ENCODE measurements at regions not wholly inside any gene's neighbourhood (a gene's known extent, or its start where the extent isn't known, plus 50 kb on each side); places are given as distances from the start of the nearest gene placed in this dataset.
"Not testable (repeated sequence)": the region's sequence is repeated elsewhere in the genome, so short reads cannot be mapped to it uniquely, and the experiment has no call there.

DNA sequence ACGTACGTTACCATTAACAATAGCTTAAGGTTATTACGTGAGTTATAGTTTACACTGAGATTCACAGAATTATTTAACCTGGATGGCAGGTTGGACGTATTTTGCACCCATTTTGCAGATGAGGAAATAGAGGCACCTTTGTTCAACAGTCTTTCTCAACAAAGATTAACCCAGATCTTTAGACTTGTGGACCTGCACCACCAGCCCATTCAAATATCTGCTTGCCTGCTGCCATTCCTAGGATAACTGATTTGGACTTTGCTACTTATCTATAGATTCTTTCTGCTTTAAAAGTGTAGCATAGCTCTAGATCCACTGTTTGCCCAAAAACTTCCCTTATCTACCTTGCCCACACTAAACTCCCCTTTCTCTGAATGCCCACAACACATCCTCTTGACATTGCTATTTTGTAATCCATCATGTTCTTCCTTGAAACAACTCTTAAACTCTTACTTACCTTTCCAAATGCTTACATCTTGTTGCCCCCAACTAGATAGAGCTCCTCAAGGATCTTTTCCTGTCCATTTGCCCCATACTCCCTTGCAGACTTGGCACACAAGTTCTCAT lies 56.4 kb upstream of the TNFAIP3 start:
- no peak for DNase-seq

- no peak for DNase-seq
Measured at GRCh38 chr6:137811121-137811915, 55.7 kb upstream of the TNFAIP3 start.

DNA sequence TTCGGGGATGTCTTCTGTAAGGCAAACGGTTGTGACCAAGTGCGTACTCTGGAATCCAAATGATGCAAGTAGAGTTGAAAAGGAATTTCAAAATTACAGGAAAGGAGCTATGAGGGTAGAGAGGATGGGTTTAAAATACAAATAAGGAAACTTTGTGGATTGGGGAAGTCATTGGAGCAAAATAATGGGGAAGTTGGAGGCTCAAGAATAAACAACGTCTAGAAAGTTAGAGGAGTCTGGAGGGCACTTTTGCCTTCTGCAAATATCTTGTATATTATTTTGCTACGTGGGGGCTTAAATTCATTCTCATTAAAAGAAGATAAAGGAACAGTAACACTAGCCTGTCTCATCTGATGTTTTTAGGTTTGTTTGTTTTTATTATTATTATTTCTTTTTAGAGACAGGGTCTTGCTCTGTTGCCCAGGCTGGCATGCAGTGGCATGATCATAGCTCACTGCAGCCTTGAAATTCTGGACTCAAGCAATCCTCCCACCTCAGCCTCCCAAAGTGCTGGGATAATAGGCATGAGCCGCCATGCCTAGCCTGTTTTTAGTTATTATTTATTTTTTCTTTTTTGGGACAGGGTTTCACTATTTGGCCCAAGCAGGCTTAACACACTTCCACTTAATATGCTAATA lies 55.0 kb upstream of the TNFAIP3 start:
- no peak for DNase-seq

- DNase-seq = no peak
Measured at GRCh38 chr6:137813308-137813970, 53.6 kb upstream of the TNFAIP3 start.

GRCh38 chr6:137814030-137814429 lies 53.0 kb upstream of the TNFAIP3 start:
- not testable (repeated sequence) for DNase-seq

- no peak for DNase-seq
Measured at GRCh38 chr6:137815692-137816091, 51.4 kb upstream of the TNFAIP3 start.

DNA sequence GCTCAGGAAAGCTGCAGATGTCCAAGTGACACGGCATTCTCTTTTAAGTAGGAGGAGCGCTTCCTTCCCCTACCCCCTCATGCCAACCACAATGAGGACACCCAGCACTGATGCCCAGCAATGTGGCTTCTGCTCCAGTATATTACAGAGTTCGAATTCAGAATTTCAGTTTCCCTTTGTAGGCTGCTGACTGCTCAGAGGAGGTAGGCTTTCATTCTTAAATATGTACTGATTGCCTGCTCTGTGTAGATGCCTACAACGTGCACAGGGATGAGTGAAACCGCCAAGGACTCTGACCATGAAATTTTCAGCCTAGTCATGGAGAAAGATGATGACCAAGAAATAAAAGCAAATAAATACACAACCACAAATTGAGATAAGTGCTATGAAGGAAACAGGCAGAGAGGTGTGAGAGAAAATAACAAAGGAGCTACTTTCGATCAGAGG lies 50.9 kb upstream of the TNFAIP3 start:
- no peak for DNase-seq

DNA sequence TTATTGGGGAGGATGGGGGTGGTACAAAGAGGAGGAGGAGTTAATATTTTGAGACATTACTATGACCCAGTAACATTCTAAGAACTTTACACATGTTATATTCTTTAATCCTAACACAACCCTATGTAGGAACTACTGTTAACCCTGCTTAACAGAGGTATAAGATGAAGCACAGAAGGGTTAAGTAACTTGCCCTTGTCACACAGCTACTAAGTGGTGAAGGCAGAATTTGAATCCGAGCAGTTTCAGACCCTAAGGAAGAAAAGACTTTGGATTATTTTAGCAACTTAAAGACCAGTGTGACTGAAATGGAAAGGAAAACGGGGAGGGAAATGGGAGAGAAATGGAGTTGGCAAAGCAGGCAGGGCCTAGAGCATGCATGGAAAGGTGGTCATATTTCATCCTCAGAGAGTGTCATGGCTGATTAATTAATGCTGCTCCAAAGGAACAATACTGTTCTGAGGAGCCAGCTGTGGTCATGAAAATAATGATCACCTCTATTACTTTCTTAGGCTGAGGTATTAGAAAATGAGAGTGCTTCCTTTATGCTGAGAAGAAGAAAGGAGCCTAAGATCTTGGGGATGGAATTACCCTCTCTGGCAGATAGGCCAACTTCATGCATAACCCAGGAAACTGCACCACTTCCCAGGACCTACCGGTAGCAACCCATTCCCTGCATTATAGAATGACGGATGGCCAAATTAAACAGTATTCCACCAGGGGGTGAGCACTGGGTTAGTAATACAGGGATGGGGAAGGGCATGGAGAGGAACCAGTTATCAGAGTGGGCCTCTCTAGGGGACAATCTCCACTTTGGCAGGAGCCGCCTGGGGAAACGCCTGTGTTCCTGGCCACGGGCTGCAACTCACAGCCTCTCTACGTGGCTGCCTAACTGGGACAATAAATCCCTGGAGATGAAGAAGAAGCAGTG lies 50.1 kb upstream of the TNFAIP3 start:
- no peak for DNase-seq

Measured in NCI-H1417 treated with DMSO at 0.1 percent for 48 hours (cell line).